ENCODE measurements at regions not wholly inside any gene's neighbourhood (a gene's known extent, or its start where the extent isn't known, plus 50 kb on each side); places are given as distances from the start of the nearest gene placed in this dataset.

DNA sequence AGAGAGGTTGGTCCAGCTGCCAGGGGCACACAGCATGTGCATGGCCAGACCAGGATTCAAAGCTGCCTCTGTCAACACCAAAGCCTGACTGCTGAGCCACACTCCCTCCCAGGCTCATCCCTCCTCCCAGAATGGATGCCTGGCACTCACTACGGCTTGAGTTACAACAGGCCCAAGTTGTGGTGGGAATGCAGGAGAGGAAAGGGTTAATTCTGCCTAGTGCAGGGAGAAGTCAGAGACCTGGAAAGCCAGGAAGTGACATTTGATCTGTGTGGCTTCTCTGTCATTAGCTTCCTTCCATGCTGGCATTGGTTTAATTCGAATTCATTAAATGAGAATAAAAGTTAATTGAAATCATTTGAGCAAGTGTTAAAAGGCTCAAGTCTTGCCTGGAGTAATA lies 150.0 kb downstream of the NSG2 start:
- peaks cover 11% of the 10 kb centered on the region for H3K27me3 ChIP-seq (ENCODE audit: control insufficient read depth, insufficient read depth, low read length)
- no peaks in the 10 kb centered on the region for H3K36me3 ChIP-seq (ENCODE audit: control insufficient read depth, insufficient read depth, low read length)
- no peak overlapping the region for H3K27ac ChIP-seq (ENCODE audit: low read length)
- no peak for TF ChIP-seq POLR2AphosphoS5 (IDR thresholded peaks at IDR 0.05; ENCODE audit: low read depth, low read length)
- no peak for TF ChIP-seq SIN3A (IDR thresholded peaks at IDR 0.05; ENCODE audit: borderline replicate concordance, insufficient read depth, low read depth, low read length)
- TF ChIP-seq, protein P1, sequence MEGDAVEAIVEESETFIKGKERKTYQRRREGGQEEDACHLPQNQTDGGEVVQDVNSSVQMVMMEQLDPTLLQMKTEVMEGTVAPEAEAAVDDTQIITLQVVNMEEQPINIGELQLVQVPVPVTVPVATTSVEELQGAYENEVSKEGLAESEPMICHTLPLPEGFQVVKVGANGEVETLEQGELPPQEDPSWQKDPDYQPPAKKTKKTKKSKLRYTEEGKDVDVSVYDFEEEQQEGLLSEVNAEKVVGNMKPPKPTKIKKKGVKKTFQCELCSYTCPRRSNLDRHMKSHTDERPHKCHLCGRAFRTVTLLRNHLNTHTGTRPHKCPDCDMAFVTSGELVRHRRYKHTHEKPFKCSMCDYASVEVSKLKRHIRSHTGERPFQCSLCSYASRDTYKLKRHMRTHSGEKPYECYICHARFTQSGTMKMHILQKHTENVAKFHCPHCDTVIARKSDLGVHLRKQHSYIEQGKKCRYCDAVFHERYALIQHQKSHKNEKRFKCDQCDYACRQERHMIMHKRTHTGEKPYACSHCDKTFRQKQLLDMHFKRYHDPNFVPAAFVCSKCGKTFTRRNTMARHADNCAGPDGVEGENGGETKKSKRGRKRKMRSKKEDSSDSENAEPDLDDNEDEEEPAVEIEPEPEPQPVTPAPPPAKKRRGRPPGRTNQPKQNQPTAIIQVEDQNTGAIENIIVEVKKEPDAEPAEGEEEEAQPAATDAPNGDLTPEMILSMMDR (IDR thresholded peaks at IDR 0.05): no peak
- TF ChIP-seq, protein P2, sequence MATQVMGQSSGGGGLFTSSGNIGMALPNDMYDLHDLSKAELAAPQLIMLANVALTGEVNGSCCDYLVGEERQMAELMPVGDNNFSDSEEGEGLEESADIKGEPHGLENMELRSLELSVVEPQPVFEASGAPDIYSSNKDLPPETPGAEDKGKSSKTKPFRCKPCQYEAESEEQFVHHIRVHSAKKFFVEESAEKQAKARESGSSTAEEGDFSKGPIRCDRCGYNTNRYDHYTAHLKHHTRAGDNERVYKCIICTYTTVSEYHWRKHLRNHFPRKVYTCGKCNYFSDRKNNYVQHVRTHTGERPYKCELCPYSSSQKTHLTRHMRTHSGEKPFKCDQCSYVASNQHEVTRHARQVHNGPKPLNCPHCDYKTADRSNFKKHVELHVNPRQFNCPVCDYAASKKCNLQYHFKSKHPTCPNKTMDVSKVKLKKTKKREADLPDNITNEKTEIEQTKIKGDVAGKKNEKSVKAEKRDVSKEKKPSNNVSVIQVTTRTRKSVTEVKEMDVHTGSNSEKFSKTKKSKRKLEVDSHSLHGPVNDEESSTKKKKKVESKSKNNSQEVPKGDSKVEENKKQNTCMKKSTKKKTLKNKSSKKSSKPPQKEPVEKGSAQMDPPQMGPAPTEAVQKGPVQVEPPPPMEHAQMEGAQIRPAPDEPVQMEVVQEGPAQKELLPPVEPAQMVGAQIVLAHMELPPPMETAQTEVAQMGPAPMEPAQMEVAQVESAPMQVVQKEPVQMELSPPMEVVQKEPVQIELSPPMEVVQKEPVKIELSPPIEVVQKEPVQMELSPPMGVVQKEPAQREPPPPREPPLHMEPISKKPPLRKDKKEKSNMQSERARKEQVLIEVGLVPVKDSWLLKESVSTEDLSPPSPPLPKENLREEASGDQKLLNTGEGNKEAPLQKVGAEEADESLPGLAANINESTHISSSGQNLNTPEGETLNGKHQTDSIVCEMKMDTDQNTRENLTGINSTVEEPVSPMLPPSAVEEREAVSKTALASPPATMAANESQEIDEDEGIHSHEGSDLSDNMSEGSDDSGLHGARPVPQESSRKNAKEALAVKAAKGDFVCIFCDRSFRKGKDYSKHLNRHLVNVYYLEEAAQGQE (IDR thresholded peaks at IDR 0.05; ENCODE audit: insufficient read depth in 1 of 2, low read depth in 2 of 2, low read length in 1 of 2): no peak
- no peak for TF ChIP-seq TCF7L2 (IDR thresholded peaks at IDR 0.05; ENCODE audit: low read depth, low read length)
- no peaks in the 10 kb centered on the region for H3K9me3 ChIP-seq (ENCODE audit: control insufficient read depth, insufficient read depth, low read depth, low read length)
- ChIA-PET POLR2A (no interaction called here), CTCF (no interaction called here)
- no peak for DNase-seq (ENCODE audit: low read depth, low spot score)
- H3K4me1 ChIP-seq (ENCODE audit: control insufficient read depth, insufficient read depth, low read length): no peaks in the 10 kb centered on the region
- in situ Hi-C loops (cut with HindIII; ENCODE audit: low pct_unique_long_range_greater_than_20kb, low sequenced_read_pairs): no loop called here
- BruUV-seq (replicated peaks): no TSS peak
- intact Hi-C loops (cut with micrococcal nuclease; ENCODE audit: unreplicated experiment): no loop called here
- H3K4me3 ChIP-seq (ENCODE audit: low read depth in 2 of 2, low read length in 2 of 2): no peak overlapping the region
- ATAC-seq: no peak

DNA sequence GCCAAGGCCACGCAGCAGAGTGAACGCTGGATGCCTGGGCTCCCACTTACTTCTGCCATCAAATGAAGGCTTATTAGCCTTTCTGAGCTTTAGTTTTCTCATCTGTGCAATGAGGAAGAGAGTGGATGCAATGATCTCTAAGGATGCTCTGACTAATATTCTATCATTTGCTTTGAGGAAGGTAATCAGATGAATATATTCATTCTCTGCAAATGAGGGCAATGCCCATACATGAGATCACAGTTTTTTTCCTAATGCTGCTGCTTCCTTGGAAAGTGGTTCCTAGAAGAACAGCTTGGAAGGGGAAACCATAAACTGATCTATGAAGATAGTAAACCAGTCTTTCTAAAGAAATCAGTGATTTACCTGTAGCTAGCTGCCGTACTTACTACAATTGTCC lies 152.4 kb downstream of the NSG2 start:
- TF ChIP-seq SIN3A (IDR thresholded peaks at IDR 0.05; ENCODE audit: borderline replicate concordance, insufficient read depth, low read depth, low read length) (no peak), POLR2AphosphoS5 (IDR thresholded peaks at IDR 0.05; ENCODE audit: low read depth, low read length) (no peak)
- H3K9me3 ChIP-seq (ENCODE audit: control insufficient read depth, insufficient read depth, low read depth, low read length): no peaks in the 10 kb centered on the region
- H3K27ac ChIP-seq (ENCODE audit: low read length): no peak overlapping the region
- no peak overlapping the region for H3K4me3 ChIP-seq (ENCODE audit: low read depth in 2 of 2, low read length in 2 of 2)
- intact Hi-C loops (cut with micrococcal nuclease; ENCODE audit: unreplicated experiment): no loop called here
- H3K4me1 ChIP-seq (ENCODE audit: control insufficient read depth, insufficient read depth, low read length): no peaks in the 10 kb centered on the region
- peaks cover 8% of the 10 kb centered on the region for H3K27me3 ChIP-seq (ENCODE audit: control insufficient read depth, insufficient read depth, low read length)
- ChIA-PET POLR2A (no interaction called here), CTCF (no interaction called here)
- H3K36me3 ChIP-seq (ENCODE audit: control insufficient read depth, insufficient read depth, low read length): no peaks in the 10 kb centered on the region
- no TSS peak for BruUV-seq (replicated peaks)
- ATAC-seq: no peak
- in situ Hi-C loops (cut with HindIII; ENCODE audit: low pct_unique_long_range_greater_than_20kb, low sequenced_read_pairs): no loop called here
- no peak for DNase-seq (ENCODE audit: low read depth, low spot score)

DNA sequence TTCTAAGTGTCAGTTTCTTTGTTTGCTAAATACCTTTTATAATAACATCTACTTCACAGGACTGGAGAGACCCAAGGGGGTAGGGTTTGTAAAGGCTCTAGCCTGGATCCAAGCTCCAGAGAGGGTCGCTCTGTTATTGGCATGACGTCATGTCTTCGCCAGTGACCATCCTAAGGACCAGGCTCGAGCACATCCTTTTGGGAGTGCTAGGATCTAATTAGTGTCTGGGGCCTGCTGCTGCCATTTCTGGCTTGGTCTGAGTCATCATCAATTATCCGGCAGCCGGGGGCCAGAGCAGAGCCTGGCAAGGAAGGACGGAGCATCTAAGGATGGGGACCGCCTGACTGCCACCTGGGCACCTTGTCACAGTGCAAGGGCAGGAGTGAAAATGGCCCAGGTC lies 153.0 kb downstream of the NSG2 start:
- Histone ChIP-seq H3K4me3 (ENCODE audit: low read depth in 2 of 2, low read length in 2 of 2) (no peak overlapping the region), H3K36me3 (ENCODE audit: control insufficient read depth, insufficient read depth, low read length) (no peaks in the 10 kb centered on the region), H3K27me3 (ENCODE audit: control insufficient read depth, insufficient read depth, low read length) (peaks cover 8% of the 10 kb centered on the region), H3K9me3 (ENCODE audit: control insufficient read depth, insufficient read depth, low read depth, low read length) (no peaks in the 10 kb centered on the region), H3K4me1 (ENCODE audit: control insufficient read depth, insufficient read depth, low read length) (no peaks in the 10 kb centered on the region), H3K27ac (ENCODE audit: low read length) (no peak overlapping the region)
- ATAC-seq: no peak
- intact Hi-C loops (cut with micrococcal nuclease; ENCODE audit: unreplicated experiment): no loop called here
- ChIA-PET POLR2A (no interaction called here), CTCF (no interaction called here)
- BruUV-seq (replicated peaks): no TSS peak
- no peak for DNase-seq (ENCODE audit: low read depth, low spot score)
- in situ Hi-C loops (cut with HindIII; ENCODE audit: low pct_unique_long_range_greater_than_20kb, low sequenced_read_pairs): no loop called here
- TF ChIP-seq TCF7L2 (IDR thresholded peaks at IDR 0.05; ENCODE audit: low read depth, low read length): no peak
- no peak for TF ChIP-seq SIN3A (IDR thresholded peaks at IDR 0.05; ENCODE audit: borderline replicate concordance, insufficient read depth, low read depth, low read length)

Data from Panc1 (cell line).